ENCODE measurements at regions not wholly inside any gene's neighbourhood (a gene's known extent, or its start where the extent isn't known, plus 50 kb on each side); places are given as distances from the start of the nearest gene placed in this dataset.
"Not testable (repeated sequence)": the region's sequence is repeated elsewhere in the genome, so short reads cannot be mapped to it uniquely, and the experiment has no call there.

DNA sequence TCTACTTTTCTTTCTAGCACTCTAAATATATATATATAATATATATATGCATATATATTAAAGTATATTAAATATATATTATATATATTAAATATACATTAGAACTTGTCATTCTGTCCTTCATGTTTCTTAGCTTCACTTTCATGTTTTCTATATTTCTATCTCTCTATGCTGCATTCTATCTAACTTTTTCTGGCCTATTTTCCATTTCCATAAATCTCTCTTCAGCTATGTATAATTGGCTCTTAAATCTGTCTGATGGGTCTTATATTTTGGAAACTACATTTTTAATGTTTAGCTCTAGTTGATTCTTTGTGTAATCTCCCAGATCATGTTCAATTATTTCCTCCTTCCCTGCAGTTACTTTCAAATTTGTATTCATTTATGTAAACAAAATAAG lies 72.2 kb downstream of the MTNR1B start:
- no peak overlapping the region for H3K4me3 ChIP-seq (ENCODE audit: low read depth, low read length)
- DNase-seq (ENCODE audit: low read depth): no peak
- TF ChIP-seq, protein P1, sequence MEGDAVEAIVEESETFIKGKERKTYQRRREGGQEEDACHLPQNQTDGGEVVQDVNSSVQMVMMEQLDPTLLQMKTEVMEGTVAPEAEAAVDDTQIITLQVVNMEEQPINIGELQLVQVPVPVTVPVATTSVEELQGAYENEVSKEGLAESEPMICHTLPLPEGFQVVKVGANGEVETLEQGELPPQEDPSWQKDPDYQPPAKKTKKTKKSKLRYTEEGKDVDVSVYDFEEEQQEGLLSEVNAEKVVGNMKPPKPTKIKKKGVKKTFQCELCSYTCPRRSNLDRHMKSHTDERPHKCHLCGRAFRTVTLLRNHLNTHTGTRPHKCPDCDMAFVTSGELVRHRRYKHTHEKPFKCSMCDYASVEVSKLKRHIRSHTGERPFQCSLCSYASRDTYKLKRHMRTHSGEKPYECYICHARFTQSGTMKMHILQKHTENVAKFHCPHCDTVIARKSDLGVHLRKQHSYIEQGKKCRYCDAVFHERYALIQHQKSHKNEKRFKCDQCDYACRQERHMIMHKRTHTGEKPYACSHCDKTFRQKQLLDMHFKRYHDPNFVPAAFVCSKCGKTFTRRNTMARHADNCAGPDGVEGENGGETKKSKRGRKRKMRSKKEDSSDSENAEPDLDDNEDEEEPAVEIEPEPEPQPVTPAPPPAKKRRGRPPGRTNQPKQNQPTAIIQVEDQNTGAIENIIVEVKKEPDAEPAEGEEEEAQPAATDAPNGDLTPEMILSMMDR (IDR thresholded peaks at IDR 0.05; ENCODE audit: insufficient read depth, low read depth, low read length): no peak

DNA sequence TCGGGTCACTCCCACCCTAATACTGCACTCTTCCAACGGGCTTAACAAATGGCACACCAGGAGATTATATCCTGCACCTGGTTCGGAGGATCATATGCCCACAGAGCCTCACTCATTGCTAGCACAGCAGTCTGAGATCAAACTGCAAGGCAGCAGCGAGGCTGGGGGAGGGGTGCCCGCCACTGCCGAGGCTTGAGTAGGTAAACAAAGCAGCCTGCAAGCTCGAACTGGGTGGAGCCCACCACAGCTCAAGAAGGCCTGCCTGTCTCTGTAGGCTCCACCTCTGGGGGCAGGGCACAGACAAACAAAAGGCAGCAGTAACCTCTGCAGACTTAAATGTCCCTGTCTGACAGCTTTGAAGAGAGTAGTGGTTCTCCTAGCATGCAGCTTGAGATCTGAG lies 73.7 kb downstream of the MTNR1B start:
- H3K4me3 ChIP-seq (ENCODE audit: low read depth, low read length); DNase-seq (ENCODE audit: low read depth): not testable (repeated sequence)

DNA sequence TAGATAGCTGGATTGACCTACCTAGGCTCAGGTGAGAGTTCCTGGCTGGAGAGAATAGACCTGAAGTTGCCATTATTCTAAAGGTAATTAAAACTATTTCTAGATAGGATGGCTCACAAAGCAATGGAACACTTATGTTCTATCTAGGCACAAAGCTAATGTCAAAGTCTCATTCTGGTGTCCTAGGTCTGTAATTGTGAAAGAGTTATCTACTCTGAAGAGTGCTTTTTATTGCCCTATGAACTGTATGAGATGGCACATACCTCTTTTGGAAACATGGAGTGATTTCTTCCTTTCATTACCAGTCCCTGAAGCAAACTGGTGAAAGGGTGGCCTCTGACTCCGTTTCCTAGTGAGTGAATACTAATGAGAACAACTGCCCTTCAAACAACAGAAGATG lies 80.3 kb downstream of the MTNR1B start:
- H3K4me3 ChIP-seq (ENCODE audit: low read depth, low read length): no peak overlapping the region
- TF ChIP-seq, protein P1 (IDR thresholded peaks at IDR 0.05; ENCODE audit: insufficient read depth, low read depth, low read length): no peak
- no peak for DNase-seq (ENCODE audit: low read depth)

DNA sequence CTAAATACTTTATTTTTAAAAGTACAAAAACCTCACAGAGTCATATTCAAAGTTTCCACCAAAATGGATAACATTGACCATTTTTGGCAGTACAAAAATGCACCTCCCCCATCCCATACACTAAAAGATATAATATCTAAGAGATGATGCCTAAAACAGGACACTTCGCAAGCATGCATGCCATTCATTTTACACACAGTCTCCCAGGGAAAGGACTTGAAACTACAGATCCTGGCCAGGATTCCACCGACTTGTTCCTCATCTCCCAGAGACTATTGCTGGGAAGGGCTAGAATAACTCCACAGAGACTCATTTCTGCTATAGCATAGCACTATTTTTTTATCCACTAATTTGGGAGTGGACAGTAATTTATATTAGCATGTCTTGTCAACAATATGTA lies 81.7 kb downstream of the MTNR1B start:
- peak; percentile 41 for DNase-seq (ENCODE audit: low read depth)
- TF ChIP-seq, protein P1 (IDR thresholded peaks at IDR 0.05; ENCODE audit: insufficient read depth, low read depth, low read length): no peak
- H3K4me3 ChIP-seq (ENCODE audit: low read depth, low read length): no peak overlapping the region

DNA sequence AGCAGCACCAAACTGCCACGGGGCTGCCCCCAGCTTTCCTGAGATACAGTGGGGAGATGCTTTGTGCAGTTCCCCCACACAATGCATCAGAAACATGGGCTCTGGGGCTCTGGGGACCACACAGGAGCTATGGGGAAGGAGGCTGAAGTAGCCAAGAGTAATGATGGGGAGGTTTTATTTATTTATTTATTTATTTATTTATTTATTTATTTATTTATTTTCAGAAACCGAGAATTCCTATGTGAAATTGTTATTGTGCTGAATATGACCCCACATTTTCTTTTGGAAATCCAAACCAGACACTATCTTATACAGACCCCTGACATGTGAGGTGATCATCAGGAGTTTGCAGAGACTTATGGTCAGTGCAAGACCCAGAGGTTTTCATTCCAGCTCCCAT lies 84.4 kb downstream of the MTNR1B start:
- DNase-seq (ENCODE audit: low read depth): no peak
- no peak overlapping the region for H3K4me3 ChIP-seq (ENCODE audit: low read depth, low read length)
- TF ChIP-seq, protein P1 (IDR thresholded peaks at IDR 0.05; ENCODE audit: insufficient read depth, low read depth, low read length): no peak

DNA sequence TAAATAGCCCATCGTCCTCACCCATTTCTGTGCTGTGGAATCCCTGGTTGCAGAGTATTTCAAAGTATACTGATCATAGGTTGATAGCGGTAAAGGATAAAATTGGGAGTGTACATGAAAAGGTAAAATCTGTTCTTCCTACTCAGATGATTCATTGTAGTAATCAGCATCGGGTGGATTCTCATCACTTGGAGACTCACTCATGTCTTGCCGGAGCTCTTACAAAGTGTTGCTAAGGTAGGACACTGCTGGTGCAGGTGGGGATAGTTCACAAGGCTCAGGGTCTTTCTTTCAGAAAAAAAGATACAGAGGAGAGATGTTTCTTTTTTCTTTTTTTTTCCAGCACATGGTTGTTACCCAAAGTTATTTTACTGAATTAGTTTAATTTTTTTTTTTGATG lies 84.8 kb downstream of the MTNR1B start:
- no peak for DNase-seq (ENCODE audit: low read depth)
- H3K4me3 ChIP-seq (ENCODE audit: low read depth, low read length): no peak overlapping the region
- TF ChIP-seq, protein P1 (IDR thresholded peaks at IDR 0.05; ENCODE audit: insufficient read depth, low read depth, low read length): no peak

DNA sequence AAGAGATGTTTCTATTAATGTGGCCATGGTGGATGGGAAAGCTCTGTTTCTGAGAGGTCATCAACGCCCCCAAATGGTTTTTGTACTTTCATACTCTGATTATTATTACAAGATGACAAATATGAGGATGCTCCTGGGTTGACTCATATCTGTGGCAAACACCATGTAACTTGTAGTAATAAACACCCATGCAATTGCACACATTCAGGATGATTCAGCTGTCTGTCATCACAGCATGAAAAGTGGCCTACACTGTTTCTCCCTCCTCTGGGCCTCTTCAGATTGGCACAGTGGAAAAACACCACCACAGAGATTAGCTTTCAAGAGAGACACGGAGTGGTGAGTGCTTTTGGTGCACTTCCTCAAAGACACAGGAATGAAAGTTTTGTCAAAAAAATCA lies 85.4 kb downstream of the MTNR1B start:
- TF ChIP-seq, protein P1 (IDR thresholded peaks at IDR 0.05; ENCODE audit: insufficient read depth, low read depth, low read length): no peak
- DNase-seq (ENCODE audit: low read depth): peak; percentile 96
- no peak overlapping the region for H3K4me3 ChIP-seq (ENCODE audit: low read depth, low read length)

Data from fibroblast of villous mesenchyme (primary cell).